BLaER1 treated with 17β-estradiol and CSF1 and Interleukin-3, amounts not matched to agents 10 nM and 100 nM (cell line): ENCODE measurements at regions not wholly inside any gene's neighbourhood (a gene's known extent, or its start where the extent isn't known, plus 50 kb on each side); places are given as distances from the start of the nearest gene placed in this dataset.
A peak's percentile ranks its signal among the peaks of the same experiment; 100 is the strongest.
"Not testable (repeated sequence)": the region's sequence is repeated elsewhere in the genome, so short reads cannot be mapped to it uniquely, and the experiment has no call there.

Experiments used
- H3K27ac ChIP-seq, 11 experiments: shearing (Covaris generic); formaldehyde crosslinking; 2 replicates each; pipeline ENCODE4 v1.8.1; 2022
- H3K27me3 ChIP-seq, 11 experiments: shearing (Covaris generic); formaldehyde crosslinking; 2 replicates each; pipeline ENCODE4 v1.8.1; 2022
- H3K36me3 ChIP-seq, 11 experiments: shearing (Covaris generic); formaldehyde crosslinking; 2 replicates each; pipeline ENCODE4 v1.8.1; 2022
- H3K4me1 ChIP-seq, 10 experiments: shearing (Covaris generic); formaldehyde crosslinking; 2 replicates each; pipeline ENCODE4 v1.8.1; 2022
- H3K4me2 ChIP-seq, 11 experiments: shearing (Covaris generic); formaldehyde crosslinking; 2 replicates each; pipeline ENCODE4 v1.8.1; 2022
- H3K4me3 ChIP-seq, 10 experiments: shearing (Covaris generic); formaldehyde crosslinking; 2 replicates each; pipeline ENCODE4 v1.8.1; 2022
- H3K9ac ChIP-seq, 11 experiments: shearing (Covaris generic); formaldehyde crosslinking; 2 replicates each; pipeline ENCODE4 v1.8.1; 2022
- H3K9me3 ChIP-seq, 11 experiments: shearing (Covaris generic); formaldehyde crosslinking; replicated peaks in 1 of 11; 2 replicates each; pipeline ENCODE4 v1.8.1; 2022
- H4K20me1 ChIP-seq, 11 experiments: shearing (Covaris generic); formaldehyde crosslinking; 2 replicates each; pipeline ENCODE4 v1.8.1; 2022
- Cebpa-rat ChIP-seq, 11 experiments: shearing (Covaris generic); IDR thresholded peaks; 2 replicates each; pipeline ENCODE4 v1.8.1; 2022

- Histone ChIP-seq H3K4me1 (0 out of 20 replicates have a peak, but pooled peaks cover 0 to 3% (median 0%) of the 10 kb centered on the region in 10 experiments), H4K20me1 (no peaks in the 10 kb centered on the region), H3K36me3 (no peaks in the 10 kb centered on the region), H3K27me3 (no peaks in the 10 kb centered on the region), H3K9me3 (no peaks in the 10 kb centered on the region), H3K4me2 (no peak overlapping the region), H3K9ac (no peak overlapping the region), H3K4me3 (no peak overlapping the region), H3K27ac (no peak overlapping the region)
- TF ChIP-seq Cebpa-rat (IDR thresholded peaks at IDR 0.05), result no peak
Measured at GRCh38 chr1:187054862-187055757, 226.4 kb downstream of the PLA2G4A start.

GRCh38 chr1:187063271-187063670 lies 234.5 kb downstream of the PLA2G4A start:
- TF ChIP-seq Cebpa-rat (IDR thresholded peaks at IDR 0.05), result no peak
- Histone ChIP-seq H3K4me3 (no peak overlapping the region), H3K27me3 (no peaks in the 10 kb centered on the region), H4K20me1 (no peaks in the 10 kb centered on the region), H3K9ac (no peak overlapping the region), H3K9me3 (peaks cover 0 to 7% (median 0%) of the 10 kb centered on the region in 11 experiments; a peak in 1 of 22 replicates), H3K4me2 (no peak overlapping the region), H3K27ac (no peak overlapping the region), H3K36me3 (no peaks in the 10 kb centered on the region), H3K4me1 (no peaks in the 10 kb centered on the region)

GRCh38 chr1:187067160-187067559 lies 238.4 kb downstream of the PLA2G4A start:
- Histone ChIP-seq H3K4me3 (no peak overlapping the region), H3K27me3 (no peaks in the 10 kb centered on the region), H4K20me1 (no peaks in the 10 kb centered on the region), H3K4me2 (no peak overlapping the region), H3K36me3 (no peaks in the 10 kb centered on the region), H3K4me1 (no peaks in the 10 kb centered on the region), H3K27ac (no peak overlapping the region), H3K9me3 (peaks cover 0 to 2% (median 0%) of the 10 kb centered on the region in 11 experiments; a peak in 1 of 22 replicates), H3K9ac (no peak overlapping the region)
- no peak for TF ChIP-seq Cebpa-rat (IDR thresholded peaks at IDR 0.05)

GRCh38 chr1:187070076-187070475 lies 241.3 kb downstream of the PLA2G4A start:
- H3K4me2 ChIP-seq, result no peak overlapping the region

GRCh38 chr1:187072262-187073034 lies 243.7 kb downstream of the PLA2G4A start:
- not testable (repeated sequence) for H4K20me1 ChIP-seq, H3K27me3 ChIP-seq, H3K4me1 ChIP-seq, H3K36me3 ChIP-seq
- H3K9ac ChIP-seq, result peak overlapping the region; percentile 55 to 79 (median 77); a peak in 21 of 22 replicates
- H3K4me2 ChIP-seq, result peak overlapping the region; percentile 14 to 53 (median 26); a peak in 14 of 22 replicates
- peak overlapping the region in 10 of 11 experiments; percentile 27 to 77 (median 66); a peak in 19 of 22 replicates for H3K27ac ChIP-seq
- peak overlapping the region; percentile 56 to 72 (median 65) for H3K4me3 ChIP-seq
- H3K9me3 ChIP-seq, result peaks cover 13 to 21% (median 17%) of the 10 kb centered on the region in 11 experiments; a peak in 21 of 22 replicates

More at GRCh38 chr1:187070076-187070475, 241.3 kb downstream of the PLA2G4A start:
- no peaks in the 10 kb centered on the region for H4K20me1 ChIP-seq
- no peaks in the 10 kb centered on the region for H3K27me3 ChIP-seq
- H3K4me3 ChIP-seq, result no peak overlapping the region
- peaks cover 13 to 19% (median 16%) of the 10 kb centered on the region in 11 experiments; a peak in 21 of 22 replicates for H3K9me3 ChIP-seq
- no peak for TF ChIP-seq Cebpa-rat (IDR thresholded peaks at IDR 0.05)
- H3K27ac ChIP-seq, result no peak overlapping the region
- no peak overlapping the region for H3K9ac ChIP-seq
- 0 out of 22 replicates have a peak, but pooled peaks cover 0 to 3% (median 0%) of the 10 kb centered on the region in 11 experiments for H3K36me3 ChIP-seq
- no peaks in the 10 kb centered on the region for H3K4me1 ChIP-seq

GRCh38 chr1:187073035-187073560 lies 244.3 kb downstream of the PLA2G4A start:
- peaks cover 13 to 21% (median 17%) of the 10 kb centered on the region in 11 experiments; a peak in 21 of 22 replicates for H3K9me3 ChIP-seq
- not testable (repeated sequence) for H4K20me1 ChIP-seq, H3K4me1 ChIP-seq, H3K27me3 ChIP-seq, H3K36me3 ChIP-seq
- peak overlapping the region; percentile 14 to 53 (median 26); a peak in 15 of 22 replicates for H3K4me2 ChIP-seq
- H3K27ac ChIP-seq, result peak overlapping the region in 8 of 11 experiments; percentile 55 to 77 (median 66); a peak in 15 of 22 replicates
- H3K4me3 ChIP-seq, result peak overlapping the region; percentile 56 to 72 (median 65)
- peak overlapping the region in 10 of 11 experiments; percentile 64 to 79 (median 77); a peak in 20 of 22 replicates for H3K9ac ChIP-seq

- not testable (repeated sequence) for H3K9ac ChIP-seq, H3K27ac ChIP-seq, H3K4me1 ChIP-seq, H4K20me1 ChIP-seq, H3K27me3 ChIP-seq, H3K36me3 ChIP-seq
- peak overlapping the region in 1 of 11 experiments; percentile 30; a peak in 1 of 22 replicates for H3K4me2 ChIP-seq
- peaks cover 13 to 21% (median 17%) of the 10 kb centered on the region in 11 experiments; a peak in 21 of 22 replicates for H3K9me3 ChIP-seq
- peak overlapping the region in 5 of 10 experiments; percentile 58 to 66 (median 66); a peak in 5 of 20 replicates for H3K4me3 ChIP-seq
Measured at GRCh38 chr1:187073634-187074245, 245.0 kb downstream of the PLA2G4A start.

- H3K27me3 ChIP-seq, result no peaks in the 10 kb centered on the region
- H3K9ac ChIP-seq, result no peak overlapping the region
- H3K36me3 ChIP-seq, result 0 out of 22 replicates have a peak, but pooled peaks cover 0 to 3% (median 0%) of the 10 kb centered on the region in 11 experiments
- H3K4me3 ChIP-seq, result peak overlapping the region in 1 of 10 experiments; percentile 19; a peak in 1 of 20 replicates
- H3K27ac ChIP-seq, result no peak overlapping the region
- no peaks in the 10 kb centered on the region for H4K20me1 ChIP-seq
- no peaks in the 10 kb centered on the region for H3K4me1 ChIP-seq
- H3K4me2 ChIP-seq, result no peak overlapping the region
- TF ChIP-seq Cebpa-rat (IDR thresholded peaks at IDR 0.05), result no peak
- peaks cover 13 to 21% (median 17%) of the 10 kb centered on the region in 11 experiments; a peak in 21 of 22 replicates for H3K9me3 ChIP-seq
Measured at GRCh38 chr1:187074445-187075048, 245.8 kb downstream of the PLA2G4A start.
